ENCODE measurements at regions not wholly inside any gene's neighbourhood (a gene's known extent, or its start where the extent isn't known, plus 50 kb on each side); places are given as distances from the start of the nearest gene placed in this dataset.

DNA sequence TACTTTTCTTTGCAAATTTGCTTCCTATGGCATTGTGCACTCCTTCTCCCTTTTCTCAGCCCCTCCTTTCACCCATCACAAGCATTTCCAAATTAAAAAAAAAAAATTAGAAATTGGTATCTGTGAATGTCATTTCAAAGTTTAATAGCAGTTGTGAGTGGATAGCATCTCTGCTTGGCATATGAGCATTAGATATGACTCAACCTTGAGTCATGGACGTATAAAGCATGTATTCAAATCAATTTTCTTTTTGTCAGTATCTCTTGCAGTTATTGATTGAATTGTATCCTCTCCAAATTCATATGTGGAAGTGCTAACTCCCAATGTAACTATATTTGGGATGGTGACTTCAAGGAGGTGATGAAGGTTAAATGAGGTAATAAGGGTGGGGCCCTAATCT is 60.1 kb upstream of the MAP3K7 start:
- Histone ChIP-seq H3K4me1 (ENCODE audit: control insufficient read depth, extremely low read depth, insufficient read depth, low read length) (peaks cover 6% of the 10 kb centered on the region), H2AFZ (ENCODE audit: control insufficient read depth, low read length) (no peak overlapping the region), H3K4me2 (ENCODE audit: control insufficient read depth, extremely low read depth, insufficient read depth, low read depth, low read length) (no peak overlapping the region), H3K9me1 (ENCODE audit: control insufficient read depth, extremely low read depth, insufficient read depth, low read length) (no peaks in the 10 kb centered on the region), H3K9me3 (ENCODE audit: control insufficient read depth, low read depth, low read length) (no peaks in the 10 kb centered on the region), H4K20me1 (ENCODE audit: control insufficient read depth, extremely low read depth, insufficient read depth, low read length) (no peaks in the 10 kb centered on the region), H3K9ac (ENCODE audit: control insufficient read depth, extremely low read depth, insufficient read depth, low read length) (no peak overlapping the region), H3K36me3 (ENCODE audit: control insufficient read depth in 2 of 2, extremely low read depth in 1 of 2, insufficient read depth in 2 of 2, low read length in 2 of 2) (no peaks in the 10 kb centered on the region), H3K4me3 (ENCODE audit: control insufficient read depth in 2 of 3, extremely low read depth in 1 of 3, insufficient read depth in 2 of 3, low read depth in 1 of 3, low read length in 3 of 3) (no peak overlapping the region), H3K79me2 (ENCODE audit: control insufficient read depth, insufficient read depth, low read length) (no peaks in the 10 kb centered on the region), H3K27me3 (ENCODE audit: control insufficient read depth, extremely low read depth, insufficient read depth, low read length) (no peaks in the 10 kb centered on the region), H3K27ac (ENCODE audit: control insufficient read depth, insufficient read depth, low read length) (no peak overlapping the region)
- DNase-seq (ENCODE audit: low read depth, low spot score) (no peak), FAIRE-seq (no peak)
- TF ChIP-seq, protein P1, sequence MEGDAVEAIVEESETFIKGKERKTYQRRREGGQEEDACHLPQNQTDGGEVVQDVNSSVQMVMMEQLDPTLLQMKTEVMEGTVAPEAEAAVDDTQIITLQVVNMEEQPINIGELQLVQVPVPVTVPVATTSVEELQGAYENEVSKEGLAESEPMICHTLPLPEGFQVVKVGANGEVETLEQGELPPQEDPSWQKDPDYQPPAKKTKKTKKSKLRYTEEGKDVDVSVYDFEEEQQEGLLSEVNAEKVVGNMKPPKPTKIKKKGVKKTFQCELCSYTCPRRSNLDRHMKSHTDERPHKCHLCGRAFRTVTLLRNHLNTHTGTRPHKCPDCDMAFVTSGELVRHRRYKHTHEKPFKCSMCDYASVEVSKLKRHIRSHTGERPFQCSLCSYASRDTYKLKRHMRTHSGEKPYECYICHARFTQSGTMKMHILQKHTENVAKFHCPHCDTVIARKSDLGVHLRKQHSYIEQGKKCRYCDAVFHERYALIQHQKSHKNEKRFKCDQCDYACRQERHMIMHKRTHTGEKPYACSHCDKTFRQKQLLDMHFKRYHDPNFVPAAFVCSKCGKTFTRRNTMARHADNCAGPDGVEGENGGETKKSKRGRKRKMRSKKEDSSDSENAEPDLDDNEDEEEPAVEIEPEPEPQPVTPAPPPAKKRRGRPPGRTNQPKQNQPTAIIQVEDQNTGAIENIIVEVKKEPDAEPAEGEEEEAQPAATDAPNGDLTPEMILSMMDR (optimal IDR thresholded peaks at IDR 0.05 in 1 of 3, IDR thresholded peaks at IDR 0.05 in 1 of 3, conservative IDR thresholded peaks at IDR 0.05 in 1 of 3; ENCODE audit: extremely low read depth in 1 of 3, insufficient read depth in 2 of 3, low read length in 3 of 3): no peak
- no peak for TF ChIP-seq EZH2 (IDR thresholded peaks at IDR 0.05; ENCODE audit: low read length)
- dilution Hi-C loops (cut with MboI; ENCODE audit: extremely low pct_ligation_motif_present, low sequenced_read_pairs): no loop called here

GRCh38 chr6:90645634-90646033 is 58.8 kb upstream of the MAP3K7 start:
- Histone ChIP-seq H3K4me1 (ENCODE audit: control insufficient read depth, extremely low read depth, insufficient read depth, low read length) (peaks cover 6% of the 10 kb centered on the region), H3K27ac (ENCODE audit: control insufficient read depth, insufficient read depth, low read length) (no peak overlapping the region), H3K4me3 (ENCODE audit: control insufficient read depth in 2 of 3, extremely low read depth in 1 of 3, insufficient read depth in 2 of 3, low read depth in 1 of 3, low read length in 3 of 3) (no peak overlapping the region), H3K9me1 (ENCODE audit: control insufficient read depth, extremely low read depth, insufficient read depth, low read length) (no peaks in the 10 kb centered on the region), H3K27me3 (ENCODE audit: control insufficient read depth, extremely low read depth, insufficient read depth, low read length) (no peaks in the 10 kb centered on the region), H3K36me3 (ENCODE audit: control insufficient read depth in 2 of 2, extremely low read depth in 1 of 2, insufficient read depth in 2 of 2, low read length in 2 of 2) (no peaks in the 10 kb centered on the region), H2AFZ (ENCODE audit: control insufficient read depth, low read length) (no peak overlapping the region), H3K79me2 (ENCODE audit: control insufficient read depth, insufficient read depth, low read length) (no peaks in the 10 kb centered on the region), H3K4me2 (ENCODE audit: control insufficient read depth, extremely low read depth, insufficient read depth, low read depth, low read length) (no peak overlapping the region), H3K9me3 (ENCODE audit: control insufficient read depth, low read depth, low read length) (no peaks in the 10 kb centered on the region), H3K9ac (ENCODE audit: control insufficient read depth, extremely low read depth, insufficient read depth, low read length) (no peak overlapping the region), H4K20me1 (ENCODE audit: control insufficient read depth, extremely low read depth, insufficient read depth, low read length) (no peaks in the 10 kb centered on the region)
- dilution Hi-C loops (cut with MboI; ENCODE audit: extremely low pct_ligation_motif_present, low sequenced_read_pairs): no loop called here
- TF ChIP-seq, protein P1 (optimal IDR thresholded peaks at IDR 0.05 in 1 of 3, IDR thresholded peaks at IDR 0.05 in 1 of 3, conservative IDR thresholded peaks at IDR 0.05 in 1 of 3; ENCODE audit: extremely low read depth in 1 of 3, insufficient read depth in 2 of 3, low read length in 3 of 3): no peak
- TF ChIP-seq EZH2 (IDR thresholded peaks at IDR 0.05; ENCODE audit: low read length): no peak
- DNase-seq (ENCODE audit: low read depth, low spot score) (no peak), FAIRE-seq (no peak)

All from keratinocyte (primary cell).